ENCODE measurements at regions not wholly inside any gene's neighbourhood (a gene's known extent, or its start where the extent isn't known, plus 50 kb on each side); places are given as distances from the start of the nearest gene placed in this dataset.
"Not testable (repeated sequence)": the region's sequence is repeated elsewhere in the genome, so short reads cannot be mapped to it uniquely, and the experiment has no call there.

GRCh38 chr15:77839970-77840905 is 207.5 kb upstream of the LINGO1 start:
- no peak for DNase-seq (ENCODE audit: low read depth)

- DNase-seq (ENCODE audit: low read depth): no peak
Observed at GRCh38 chr15:77839456-77839855, 206.7 kb upstream of the LINGO1 start.

GRCh38 chr15:77838595-77838994 is 205.9 kb upstream of the LINGO1 start:
- no peak for DNase-seq (ENCODE audit: low read depth)

- DNase-seq (ENCODE audit: low read depth): no peak
Observed at GRCh38 chr15:77838061-77838460, 205.3 kb upstream of the LINGO1 start.

GRCh38 chr15:77837649-77838025 is 204.9 kb upstream of the LINGO1 start:
- DNase-seq (ENCODE audit: low read depth): no peak

GRCh38 chr15:77836906-77837648 is 204.4 kb upstream of the LINGO1 start:
- DNase-seq (ENCODE audit: low read depth): no peak

- DNase-seq (ENCODE audit: low read depth): no peak
Observed at GRCh38 chr15:77836121-77836692, 203.5 kb upstream of the LINGO1 start.

- DNase-seq (ENCODE audit: low read depth): no peak
Observed at GRCh38 chr15:77834276-77834990, 201.7 kb upstream of the LINGO1 start.

GRCh38 chr15:77832874-77833273 is 200.2 kb upstream of the LINGO1 start:
- no peak for DNase-seq (ENCODE audit: low read depth)

- DNase-seq (ENCODE audit: low read depth): no peak
Observed at GRCh38 chr15:77831986-77832385, 199.3 kb upstream of the LINGO1 start.

- peak; percentile 33 for DNase-seq (ENCODE audit: low read depth)
Observed at GRCh38 chr15:77830051-77830468, 197.3 kb upstream of the LINGO1 start.

GRCh38 chr15:77829331-77829730 is 196.6 kb upstream of the LINGO1 start:
- not testable (repeated sequence) for DNase-seq (ENCODE audit: low read depth)

- no peak for DNase-seq (ENCODE audit: low read depth)
Observed at GRCh38 chr15:77827860-77828259, 195.1 kb upstream of the LINGO1 start.

- DNase-seq (ENCODE audit: low read depth): no peak
Observed at GRCh38 chr15:77826006-77826695, 193.4 kb upstream of the LINGO1 start.

GRCh38 chr15:77825546-77825945 is 192.8 kb upstream of the LINGO1 start:
- DNase-seq (ENCODE audit: low read depth): no peak

GRCh38 chr15:77825252-77825542 is 192.5 kb upstream of the LINGO1 start:
- no peak for DNase-seq (ENCODE audit: low read depth)

GRCh38 chr15:77824361-77825251 is 191.9 kb upstream of the LINGO1 start:
- DNase-seq (ENCODE audit: low read depth): no peak

- DNase-seq (ENCODE audit: low read depth): no peak
Observed at GRCh38 chr15:77823736-77824135, 191.0 kb upstream of the LINGO1 start.

- no peak for DNase-seq (ENCODE audit: low read depth)
Observed at GRCh38 chr15:77822631-77823230, 190.0 kb upstream of the LINGO1 start.

- DNase-seq (ENCODE audit: low read depth): no peak
Observed at GRCh38 chr15:77821959-77822256, 189.2 kb upstream of the LINGO1 start.

Data from stromal cell of bone marrow (primary cell).